ENCODE measurements at regions not wholly inside any gene's neighbourhood (a gene's known extent, or its start where the extent isn't known, plus 50 kb on each side); places are given as distances from the start of the nearest gene placed in this dataset.
"Not testable (repeated sequence)": the region's sequence is repeated elsewhere in the genome, so short reads cannot be mapped to it uniquely, and the experiment has no call there.

DNA sequence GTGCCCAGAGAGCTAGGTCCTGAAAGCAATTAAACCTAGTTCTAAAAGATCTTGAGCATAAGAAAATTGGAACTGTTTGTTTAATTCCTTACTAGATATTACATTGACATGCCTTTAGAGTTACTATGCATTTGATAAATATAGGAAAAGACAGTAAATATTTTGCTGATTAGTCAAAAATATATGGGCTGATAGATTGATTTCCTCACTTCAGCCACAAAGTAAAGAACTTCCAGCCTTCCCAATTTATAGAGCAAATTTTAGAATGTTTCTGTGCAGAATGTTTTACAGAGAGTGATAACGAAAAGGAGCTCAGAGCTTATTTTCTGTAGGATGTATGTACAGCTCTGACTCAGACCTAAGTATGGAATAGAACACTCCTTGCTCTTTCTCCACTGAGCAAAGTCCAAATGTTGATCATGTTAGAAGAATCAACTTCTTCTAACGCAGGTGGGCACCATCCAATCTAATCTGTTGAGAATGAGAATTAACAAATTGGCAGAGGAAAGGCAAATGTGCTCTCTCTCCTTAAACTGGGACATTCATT is 72.9 kb upstream of the PAM start:
- TF ChIP-seq, protein P1, sequence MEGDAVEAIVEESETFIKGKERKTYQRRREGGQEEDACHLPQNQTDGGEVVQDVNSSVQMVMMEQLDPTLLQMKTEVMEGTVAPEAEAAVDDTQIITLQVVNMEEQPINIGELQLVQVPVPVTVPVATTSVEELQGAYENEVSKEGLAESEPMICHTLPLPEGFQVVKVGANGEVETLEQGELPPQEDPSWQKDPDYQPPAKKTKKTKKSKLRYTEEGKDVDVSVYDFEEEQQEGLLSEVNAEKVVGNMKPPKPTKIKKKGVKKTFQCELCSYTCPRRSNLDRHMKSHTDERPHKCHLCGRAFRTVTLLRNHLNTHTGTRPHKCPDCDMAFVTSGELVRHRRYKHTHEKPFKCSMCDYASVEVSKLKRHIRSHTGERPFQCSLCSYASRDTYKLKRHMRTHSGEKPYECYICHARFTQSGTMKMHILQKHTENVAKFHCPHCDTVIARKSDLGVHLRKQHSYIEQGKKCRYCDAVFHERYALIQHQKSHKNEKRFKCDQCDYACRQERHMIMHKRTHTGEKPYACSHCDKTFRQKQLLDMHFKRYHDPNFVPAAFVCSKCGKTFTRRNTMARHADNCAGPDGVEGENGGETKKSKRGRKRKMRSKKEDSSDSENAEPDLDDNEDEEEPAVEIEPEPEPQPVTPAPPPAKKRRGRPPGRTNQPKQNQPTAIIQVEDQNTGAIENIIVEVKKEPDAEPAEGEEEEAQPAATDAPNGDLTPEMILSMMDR (IDR thresholded peaks at IDR 0.05; ENCODE audit: insufficient read depth, low read length, poor library complexity, severe bottlenecking) = no peak
- Histone ChIP-seq H3K4me3 (replicated peaks; ENCODE audit: low read depth, low read length) (no peak overlapping the region), H3K36me3 (ENCODE audit: control insufficient read depth, insufficient read depth, low read length) (no peaks in the 10 kb centered on the region), H3K27me3 (replicated peaks; ENCODE audit: control insufficient read depth, insufficient read depth, low read length) (no peaks in the 10 kb centered on the region)
- DNase-seq (ENCODE audit: extremely low read depth, insufficient read length) = no peak

DNA sequence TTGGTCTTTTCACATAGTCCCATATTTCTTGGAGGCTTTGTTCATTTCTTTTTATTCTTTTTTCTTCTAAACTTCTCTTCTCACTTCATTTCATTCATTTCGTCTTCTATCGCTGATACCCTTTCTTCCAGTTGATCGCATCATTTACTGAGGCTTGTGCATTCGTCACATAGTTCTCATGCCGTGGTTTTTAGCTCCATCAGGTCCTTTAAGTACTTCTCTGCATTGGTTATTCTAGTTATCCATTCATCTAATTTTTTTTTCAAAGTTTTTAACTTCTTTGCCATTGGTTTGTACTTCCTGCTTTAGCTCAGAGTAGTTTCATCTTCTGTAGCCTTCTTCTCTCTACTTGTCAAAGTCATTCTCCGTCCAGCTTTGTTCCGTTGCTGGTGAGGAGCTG is 67.0 kb upstream of the PAM start:
- DNase-seq (ENCODE audit: extremely low read depth, insufficient read length) = not testable (repeated sequence)

DNA sequence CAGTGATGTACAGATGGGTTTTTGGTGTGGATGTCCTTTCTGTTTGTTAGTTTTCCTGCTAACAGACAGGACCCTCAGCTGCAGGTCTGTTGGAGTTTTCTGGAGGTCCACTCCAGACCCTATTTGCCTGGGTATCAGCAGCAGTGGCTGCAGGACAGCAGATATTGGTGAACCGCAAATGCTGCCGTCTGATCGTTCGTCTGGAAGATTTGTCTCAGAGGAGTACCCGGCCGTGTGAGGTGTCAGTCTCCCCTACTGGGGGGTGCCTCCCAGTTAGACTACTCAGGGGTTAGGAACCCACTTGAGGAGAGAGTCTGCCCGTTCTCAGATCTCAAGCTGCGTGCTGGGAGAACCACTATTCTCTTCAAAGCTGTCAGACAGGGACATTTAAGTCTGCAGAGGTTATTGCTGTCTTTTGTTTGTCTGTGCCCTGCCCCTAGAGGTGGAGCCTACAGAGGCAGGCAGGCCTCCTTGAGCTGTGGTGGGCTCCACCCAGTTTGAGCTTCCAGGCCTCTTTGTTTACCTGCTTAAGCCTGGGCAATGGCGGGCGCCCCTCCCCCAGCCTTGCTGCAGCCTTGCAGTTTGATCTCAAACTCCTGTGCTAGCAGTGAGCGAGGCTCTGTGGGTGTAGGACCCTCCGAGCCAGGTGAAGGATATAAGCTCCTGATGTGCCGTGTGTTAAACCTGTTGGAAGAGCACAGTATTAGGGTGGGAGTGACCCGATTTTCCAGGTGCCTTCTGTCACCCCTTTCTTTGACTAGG is 66.3 kb upstream of the PAM start:
- not testable (repeated sequence) for DNase-seq (ENCODE audit: extremely low read depth, insufficient read length); H3K27me3 ChIP-seq (replicated peaks; ENCODE audit: control insufficient read depth, insufficient read depth, low read length); H3K36me3 ChIP-seq (ENCODE audit: control insufficient read depth, insufficient read depth, low read length); H3K4me3 ChIP-seq (replicated peaks; ENCODE audit: low read depth, low read length)

More for the DNA sequence above, 67.0 kb upstream of the PAM start:
- H3K4me3 ChIP-seq (replicated peaks; ENCODE audit: low read depth, low read length); H3K27me3 ChIP-seq (replicated peaks; ENCODE audit: control insufficient read depth, insufficient read depth, low read length); H3K36me3 ChIP-seq (ENCODE audit: control insufficient read depth, insufficient read depth, low read length): not testable (repeated sequence)

DNA sequence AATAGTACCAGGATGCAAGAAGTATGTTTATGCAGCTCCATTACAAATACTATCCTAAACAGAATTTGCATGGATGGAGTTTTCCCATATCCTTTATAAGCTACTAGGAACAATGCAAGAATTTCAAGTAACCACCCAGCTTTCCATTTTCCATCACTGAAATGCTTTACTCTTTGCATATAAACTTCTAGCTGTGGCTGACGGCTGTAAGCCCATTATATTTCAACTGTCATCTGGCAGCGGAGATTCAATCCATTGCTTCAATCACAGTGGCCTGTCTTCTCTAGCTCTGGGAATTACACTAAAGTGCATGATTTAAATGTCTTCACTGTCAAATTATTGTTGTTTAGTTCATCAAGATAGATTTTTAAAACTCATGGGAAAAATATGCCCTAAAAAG is 64.2 kb upstream of the PAM start:
- Histone ChIP-seq H3K27me3 (replicated peaks; ENCODE audit: control insufficient read depth, insufficient read depth, low read length) (no peaks in the 10 kb centered on the region; the same call in 1 of the 2 replicates), H3K36me3 (ENCODE audit: control insufficient read depth, insufficient read depth, low read length) (no peaks in the 10 kb centered on the region), H3K4me3 (replicated peaks; ENCODE audit: low read depth, low read length) (no peak overlapping the region)
- TF ChIP-seq, protein P1 (IDR thresholded peaks at IDR 0.05; ENCODE audit: insufficient read depth, low read length, poor library complexity, severe bottlenecking) = no peak
- no peak for DNase-seq (ENCODE audit: extremely low read depth, insufficient read length)

DNA sequence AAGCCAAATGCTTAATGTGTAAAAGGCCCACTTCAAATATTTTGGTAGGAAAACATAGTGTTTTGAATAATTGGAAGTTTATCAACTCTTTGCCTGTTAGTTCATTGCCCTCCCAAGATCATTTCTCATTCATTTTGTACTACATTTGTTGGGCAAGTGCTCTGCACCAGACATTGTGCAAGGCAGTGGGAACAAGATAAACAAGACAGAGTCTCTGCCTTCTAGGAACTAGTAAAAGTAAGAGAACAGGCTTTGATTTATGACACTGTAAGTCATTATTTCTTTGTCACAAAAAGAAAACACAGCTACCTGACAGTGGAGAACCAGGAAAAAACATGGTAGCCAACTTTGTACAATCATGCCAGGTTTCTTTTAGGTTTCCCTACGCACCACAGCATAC is 63.7 kb upstream of the PAM start:
- TF ChIP-seq, protein P1 (IDR thresholded peaks at IDR 0.05; ENCODE audit: insufficient read depth, low read length, poor library complexity, severe bottlenecking) = no peak
- Histone ChIP-seq H3K4me3 (replicated peaks; ENCODE audit: low read depth, low read length) (no peak overlapping the region), H3K36me3 (ENCODE audit: control insufficient read depth, insufficient read depth, low read length) (no peaks in the 10 kb centered on the region), H3K27me3 (replicated peaks; ENCODE audit: control insufficient read depth, insufficient read depth, low read length) (no peaks in the 10 kb centered on the region; the same call in 1 of the 2 replicates)
- no peak for DNase-seq (ENCODE audit: extremely low read depth, insufficient read length)

DNA sequence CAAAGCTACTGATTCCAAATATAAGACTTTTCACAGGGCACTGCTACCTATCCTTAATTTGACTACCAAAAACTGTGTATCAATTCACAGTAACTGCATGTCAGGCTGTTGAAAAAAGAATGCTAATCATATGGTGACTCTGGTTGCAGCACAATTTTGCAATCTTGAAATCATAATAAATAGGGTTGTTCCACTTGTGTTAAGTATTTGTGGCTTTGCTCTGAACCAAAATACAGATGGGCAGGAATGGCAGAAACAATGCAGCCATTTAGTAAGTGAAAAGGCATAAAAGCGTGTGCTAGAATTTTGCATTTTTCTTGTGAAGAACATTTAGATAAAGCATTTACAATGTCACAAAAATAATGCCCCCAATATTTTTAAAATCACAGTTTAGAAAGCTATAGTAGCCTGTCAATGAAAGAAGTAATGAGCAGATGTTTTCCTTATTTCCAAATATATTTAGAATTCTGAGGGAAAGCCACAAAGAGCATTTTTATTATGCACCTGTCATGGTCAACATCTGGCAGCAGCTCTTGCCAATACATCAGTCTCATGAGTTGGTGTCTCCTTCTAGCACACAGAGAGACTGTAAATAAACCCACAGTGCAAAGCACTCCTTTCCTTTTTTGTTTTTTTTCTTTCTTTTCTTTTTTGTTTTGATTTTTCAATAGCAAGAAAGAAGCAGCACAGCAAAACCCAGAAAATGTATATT is 54.8 kb upstream of the PAM start:
- TF ChIP-seq, protein P1 (IDR thresholded peaks at IDR 0.05; ENCODE audit: insufficient read depth, low read length, poor library complexity, severe bottlenecking) = no peak
- Histone ChIP-seq H3K27me3 (replicated peaks; ENCODE audit: control insufficient read depth, insufficient read depth, low read length) (no peaks in the 10 kb centered on the region; the same call in 1 of the 2 replicates), H3K4me3 (replicated peaks; ENCODE audit: low read depth, low read length) (no peak overlapping the region), H3K36me3 (ENCODE audit: control insufficient read depth, insufficient read depth, low read length) (no peaks in the 10 kb centered on the region)
- no peak for DNase-seq (ENCODE audit: extremely low read depth, insufficient read length)
